GM13977 (cell line): ENCODE measurements at regions not wholly inside any gene's neighbourhood (a gene's known extent, or its start where the extent isn't known, plus 50 kb on each side); places are given as distances from the start of the nearest gene placed in this dataset.

Experiments used
- DNase-seq: peaks from one replicate; pipeline ENCODE4 v3.0.0; 2012; ENCODE audit warnings: low spot score
- in situ Hi-C: fragments of 300-500 bp; cut with MboI; formaldehyde crosslinking; loops from one replicate; pipeline ENCODE4 v1.12.0; 2022; ENCODE audit warnings: low sequenced_read_pairs, low pct_unique_long_range_greater_than_20kb, mixed read lengths, inconsistent platforms; ENCODE audit not compliant: unreplicated experiment
- TF ChIP-seq, protein P1 (sequence below): IDR thresholded peaks from 2 replicates; pipeline ENCODE4 v1.5.1; 2012; ENCODE audit warnings: mild to moderate bottlenecking, control low read depth; ENCODE audit not compliant: insufficient read depth; ENCODE audit errors: extremely low read depth, missing control alignments

DNA sequence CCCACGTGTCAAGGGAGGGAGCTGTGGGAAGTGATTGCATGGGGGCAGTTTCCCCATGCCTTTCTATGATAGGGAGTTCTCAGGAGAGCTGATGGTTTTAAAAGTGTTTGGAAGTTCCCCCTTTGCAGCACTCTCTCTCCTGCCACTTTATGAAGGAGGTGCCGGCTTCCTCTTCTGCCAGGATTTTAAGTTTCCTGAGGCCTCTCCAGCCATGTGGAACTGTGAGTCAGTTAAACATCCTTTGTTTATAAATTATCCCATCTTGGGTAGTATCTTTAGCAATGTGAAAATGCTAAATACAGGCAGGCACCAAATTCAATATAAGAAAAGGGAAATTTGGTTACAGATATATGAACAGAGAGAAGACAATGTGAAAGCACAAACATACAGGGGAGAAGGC lies 96.4 kb upstream of the EPHA7 start:
- in situ Hi-C loops, result no loop called here
- no peak for DNase-seq
- TF ChIP-seq, protein P1, sequence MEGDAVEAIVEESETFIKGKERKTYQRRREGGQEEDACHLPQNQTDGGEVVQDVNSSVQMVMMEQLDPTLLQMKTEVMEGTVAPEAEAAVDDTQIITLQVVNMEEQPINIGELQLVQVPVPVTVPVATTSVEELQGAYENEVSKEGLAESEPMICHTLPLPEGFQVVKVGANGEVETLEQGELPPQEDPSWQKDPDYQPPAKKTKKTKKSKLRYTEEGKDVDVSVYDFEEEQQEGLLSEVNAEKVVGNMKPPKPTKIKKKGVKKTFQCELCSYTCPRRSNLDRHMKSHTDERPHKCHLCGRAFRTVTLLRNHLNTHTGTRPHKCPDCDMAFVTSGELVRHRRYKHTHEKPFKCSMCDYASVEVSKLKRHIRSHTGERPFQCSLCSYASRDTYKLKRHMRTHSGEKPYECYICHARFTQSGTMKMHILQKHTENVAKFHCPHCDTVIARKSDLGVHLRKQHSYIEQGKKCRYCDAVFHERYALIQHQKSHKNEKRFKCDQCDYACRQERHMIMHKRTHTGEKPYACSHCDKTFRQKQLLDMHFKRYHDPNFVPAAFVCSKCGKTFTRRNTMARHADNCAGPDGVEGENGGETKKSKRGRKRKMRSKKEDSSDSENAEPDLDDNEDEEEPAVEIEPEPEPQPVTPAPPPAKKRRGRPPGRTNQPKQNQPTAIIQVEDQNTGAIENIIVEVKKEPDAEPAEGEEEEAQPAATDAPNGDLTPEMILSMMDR, result no peak

DNA sequence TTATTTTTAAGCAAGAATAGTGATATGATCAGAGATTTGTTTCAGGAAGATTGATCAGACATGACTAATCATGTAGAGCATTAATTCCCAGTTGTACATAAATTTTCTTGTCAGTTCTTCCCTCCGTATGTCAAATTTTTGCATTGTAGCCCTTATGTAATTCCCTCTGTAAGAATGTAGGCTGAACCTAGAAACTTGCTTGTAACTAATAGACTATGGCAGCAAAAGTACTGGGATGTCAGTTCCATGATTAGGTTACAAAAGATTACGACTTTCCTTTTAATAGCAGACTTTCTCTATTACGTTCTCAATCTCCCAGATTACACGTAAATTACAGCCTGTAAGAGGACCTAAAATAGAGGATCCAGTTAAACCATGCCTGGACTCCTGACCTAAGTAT lies 79.4 kb upstream of the EPHA7 start:
- TF ChIP-seq, protein P1, result no peak
- DNase-seq, result no peak
- in situ Hi-C loops, result no loop called here

DNA sequence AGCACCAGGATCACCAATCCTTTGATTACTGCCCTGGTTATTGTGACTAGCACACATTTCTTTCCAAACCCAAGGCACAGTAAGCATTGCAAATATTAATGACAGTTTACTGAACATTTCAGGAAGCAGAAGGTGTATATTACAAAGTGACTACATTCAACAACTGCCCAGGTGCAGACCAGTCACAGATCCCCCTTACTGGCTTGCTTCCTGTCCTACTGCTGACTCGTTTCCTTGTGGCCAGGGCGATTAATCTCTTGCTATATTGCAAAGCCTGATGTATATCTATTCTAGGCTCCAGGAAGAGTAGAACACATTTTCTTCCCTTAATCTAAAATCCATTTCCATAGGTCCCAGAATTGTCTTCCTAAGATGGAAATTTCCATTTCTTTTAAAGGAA lies 77.2 kb upstream of the EPHA7 start:
- no peak for DNase-seq
- TF ChIP-seq, protein P1, result no peak
- in situ Hi-C loops, result no loop called here

DNA sequence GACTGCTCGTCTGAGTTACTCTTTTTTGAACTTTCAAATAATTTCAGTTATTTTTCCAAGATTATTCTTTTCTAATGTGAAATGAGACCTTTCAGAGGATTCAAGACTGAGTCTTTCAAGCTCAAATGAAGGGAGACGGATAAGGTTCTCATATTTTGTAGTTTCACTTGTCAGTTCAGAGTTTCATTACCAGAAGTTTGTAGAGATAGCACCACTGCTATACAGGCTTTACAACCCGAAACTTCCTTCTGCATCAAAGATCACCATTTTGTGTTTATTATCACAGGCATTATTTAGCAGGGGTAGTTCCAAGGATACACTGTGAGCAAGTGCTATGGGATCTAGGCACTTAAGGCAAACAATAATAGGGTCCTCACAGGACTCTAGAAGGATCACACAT lies 74.7 kb upstream of the EPHA7 start:
- no peak for DNase-seq
- in situ Hi-C loops, result no loop called here
- TF ChIP-seq, protein P1, result no peak

DNA sequence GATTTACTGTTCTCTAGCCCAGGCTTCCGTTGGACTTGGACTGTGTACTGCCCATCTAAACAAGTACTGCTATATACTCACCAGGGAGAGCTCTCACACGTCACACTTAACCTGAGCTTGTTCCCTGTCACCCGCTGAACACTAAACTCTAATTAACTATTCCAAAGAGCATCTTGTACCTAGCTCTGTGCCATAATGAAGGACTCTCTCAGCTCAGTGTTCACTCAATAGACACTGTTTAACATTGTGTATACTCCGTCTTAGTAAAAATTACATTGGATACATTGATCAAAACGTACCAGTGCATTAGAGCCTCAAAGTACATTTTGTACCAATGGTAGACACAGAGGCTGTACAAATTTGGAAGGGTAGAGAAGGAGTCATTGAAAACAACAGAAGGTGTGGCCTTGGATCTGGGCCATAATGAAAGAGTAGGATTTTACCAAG lies 55.4 kb upstream of the EPHA7 start:
- DNase-seq, result no peak
- in situ Hi-C loops, result no loop called here
- TF ChIP-seq, protein P1, result no peak

DNA sequence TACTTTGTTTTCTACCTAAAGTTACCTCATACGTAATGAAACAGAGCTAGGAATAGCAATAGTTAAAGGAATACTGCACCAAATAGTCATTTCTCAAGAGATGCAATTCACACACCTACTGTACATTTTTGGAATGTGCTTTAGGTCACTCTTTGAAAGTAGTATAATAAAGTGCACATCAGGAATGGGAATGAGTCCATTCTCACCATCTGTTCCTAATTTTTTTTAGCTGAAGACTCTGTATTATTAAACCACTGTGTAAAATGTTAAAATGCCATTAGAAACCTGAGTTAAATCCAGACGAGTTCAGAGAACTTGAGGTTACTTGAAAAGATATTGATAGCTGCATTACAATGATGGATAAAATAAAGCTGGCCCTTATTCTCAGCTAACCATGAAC lies 51.9 kb upstream of the EPHA7 start:
- in situ Hi-C loops, result no loop called here
- TF ChIP-seq, protein P1, result no peak
- no peak for DNase-seq
